ENCODE measurements at regions not wholly inside any gene's neighbourhood (a gene's known extent, or its start where the extent isn't known, plus 50 kb on each side); places are given as distances from the start of the nearest gene placed in this dataset.

GRCh38 chr6:67881706-67882065 lies 753.4 kb upstream of the ADGRB3 start:
- TF ChIP-seq CTCF (conservative IDR thresholded peaks at IDR 0.05; ENCODE audit: low read depth, low read length) (no peak), EZH2phosphoT487 (IDR thresholded peaks at IDR 0.05; ENCODE audit: borderline replicate concordance, low read length) (no peak)
